Skeletal muscle tissue (tissue), 3 donors: ENCODE measurements at regions not wholly inside any gene's neighbourhood (a gene's known extent, or its start where the extent isn't known, plus 50 kb on each side); places are given as distances from the start of the nearest gene placed in this dataset.

Experiments used
- H3K27ac ChIP-seq: one replicate; pipeline ENCODE4 v1.7.0; 2013; ENCODE audit warnings: mild to moderate bottlenecking, low read depth, low read length, inconsistent platforms
- H3K27me3 ChIP-seq, 3 donors: one replicate each; pipeline ENCODE4 v1.7.0; 2013; ENCODE audit warnings: low read length in 3 of 3; ENCODE audit not compliant: control insufficient read depth in 3 of 3, insufficient read depth in 3 of 3
- H3K36me3 ChIP-seq, 3 donors: one replicate each; pipeline ENCODE4 v1.7.0; 2013; ENCODE audit warnings: low read length in 3 of 3; ENCODE audit not compliant: control insufficient read depth in 3 of 3, insufficient read depth in 3 of 3
- H3K4me1 ChIP-seq, 3 donors: one replicate each; pipeline ENCODE4 v1.7.0; 2013; ENCODE audit warnings: low read length in 3 of 3, mild to moderate bottlenecking in 3 of 3; ENCODE audit not compliant: control insufficient read depth in 3 of 3, insufficient read depth in 3 of 3
- H3K4me3 ChIP-seq, 3 donors: one replicate each; pipeline ENCODE4 v1.7.0; 2013; ENCODE audit warnings: low read length in 3 of 3
- H3K9ac ChIP-seq, 3 donors: one replicate each; pipeline ENCODE4 v1.7.0; 2013; ENCODE audit warnings: low read length in 3 of 3, mild to moderate bottlenecking in 3 of 3, moderate library complexity in 2 of 3, low read depth in 1 of 3
- H3K9me3 ChIP-seq, 3 donors: one replicate each; pipeline ENCODE4 v1.7.0; 2013; ENCODE audit warnings: low read length in 3 of 3; ENCODE audit not compliant: control insufficient read depth in 3 of 3
- donor health status: Osteomylitis.

- H3K4me3 ChIP-seq, result no peak overlapping the region
- H3K27ac ChIP-seq, result no peak overlapping the region
- H3K36me3 ChIP-seq, result no peaks in the 10 kb centered on the region
- H3K9me3 ChIP-seq, result no peaks in the 10 kb centered on the region
- H3K27me3 ChIP-seq, result no peaks in the 10 kb centered on the region
- no peak overlapping the region for H3K9ac ChIP-seq
- no peaks in the 10 kb centered on the region for H3K4me1 ChIP-seq
These were observed 194.0 kb downstream of the AHR start for GRCh38 chr7:17492437-17492836.

DNA sequence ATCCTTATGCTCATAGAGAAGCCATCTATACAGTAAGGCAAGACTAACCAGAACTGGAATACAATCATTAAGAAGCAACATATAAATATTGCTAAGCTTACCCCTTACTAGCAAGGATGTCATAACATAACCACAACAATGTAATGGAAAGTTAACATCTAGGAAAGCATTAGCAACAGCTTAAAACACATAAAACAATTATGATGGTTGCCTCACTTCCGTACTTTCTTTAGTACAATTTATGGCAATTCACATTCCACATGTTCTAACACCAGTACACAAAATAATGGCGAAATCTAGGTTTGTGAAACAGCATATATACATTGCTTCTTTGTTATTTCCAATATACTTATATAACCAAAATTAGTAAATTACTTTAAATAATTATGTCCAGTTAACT is 195.0 kb downstream of the AHR start:
- Histone ChIP-seq H3K9me3 (no peaks in the 10 kb centered on the region), H3K4me1 (no peaks in the 10 kb centered on the region), H3K36me3 (no peaks in the 10 kb centered on the region), H3K4me3 (no peak overlapping the region), H3K9ac (no peak overlapping the region), H3K27ac (no peak overlapping the region), H3K27me3 (no peaks in the 10 kb centered on the region)

- Histone ChIP-seq H3K36me3 (no peaks in the 10 kb centered on the region), H3K4me1 (no peaks in the 10 kb centered on the region), H3K9ac (no peak overlapping the region), H3K9me3 (no peaks in the 10 kb centered on the region), H3K4me3 (no peak overlapping the region), H3K27ac (no peak overlapping the region), H3K27me3 (no peaks in the 10 kb centered on the region)
These were observed 197.4 kb downstream of the AHR start for GRCh38 chr7:17495655-17496394.

GRCh38 chr7:17497136-17497535 is 198.7 kb downstream of the AHR start:
- Histone ChIP-seq H3K36me3 (no peaks in the 10 kb centered on the region), H3K4me3 (no peak overlapping the region), H3K4me1 (no peaks in the 10 kb centered on the region), H3K27ac (no peak overlapping the region), H3K9me3 (no peaks in the 10 kb centered on the region), H3K27me3 (no peaks in the 10 kb centered on the region), H3K9ac (no peak overlapping the region)

DNA sequence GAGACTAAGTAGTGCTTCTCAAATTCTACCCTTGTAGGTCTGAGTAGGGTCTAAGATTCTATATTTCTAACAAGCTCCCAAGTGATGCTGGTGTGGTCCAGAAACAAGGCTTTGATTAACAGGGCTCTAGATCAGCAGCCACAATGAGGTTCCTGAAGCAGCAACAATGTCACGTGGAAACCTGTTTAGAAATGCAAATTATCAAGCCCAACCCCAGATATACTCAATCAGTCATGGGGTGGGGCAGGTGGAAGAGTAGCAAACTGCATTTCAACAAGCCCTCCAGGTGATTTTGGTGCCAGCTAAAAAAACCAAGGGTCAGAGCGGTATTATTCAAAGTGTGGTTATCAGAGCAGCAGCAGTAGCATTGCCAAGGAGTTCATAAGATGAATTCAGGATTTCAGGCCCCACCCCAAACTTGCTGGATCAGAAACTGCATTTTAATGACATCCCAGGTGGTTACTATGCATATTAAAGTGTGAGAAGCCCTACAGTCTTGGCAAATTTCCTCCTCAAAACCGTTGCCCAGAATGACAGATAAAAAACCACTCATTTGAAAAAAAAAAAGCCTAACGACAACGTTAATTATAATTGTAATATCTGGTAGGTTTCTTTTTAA is 199.2 kb downstream of the AHR start:
- no peak overlapping the region for H3K4me3 ChIP-seq
- no peak overlapping the region for H3K9ac ChIP-seq
- H3K9me3 ChIP-seq, result no peaks in the 10 kb centered on the region
- H3K27ac ChIP-seq, result no peak overlapping the region
- H3K27me3 ChIP-seq, result no peaks in the 10 kb centered on the region
- H3K36me3 ChIP-seq, result no peaks in the 10 kb centered on the region
- H3K4me1 ChIP-seq, result no peaks in the 10 kb centered on the region

DNA sequence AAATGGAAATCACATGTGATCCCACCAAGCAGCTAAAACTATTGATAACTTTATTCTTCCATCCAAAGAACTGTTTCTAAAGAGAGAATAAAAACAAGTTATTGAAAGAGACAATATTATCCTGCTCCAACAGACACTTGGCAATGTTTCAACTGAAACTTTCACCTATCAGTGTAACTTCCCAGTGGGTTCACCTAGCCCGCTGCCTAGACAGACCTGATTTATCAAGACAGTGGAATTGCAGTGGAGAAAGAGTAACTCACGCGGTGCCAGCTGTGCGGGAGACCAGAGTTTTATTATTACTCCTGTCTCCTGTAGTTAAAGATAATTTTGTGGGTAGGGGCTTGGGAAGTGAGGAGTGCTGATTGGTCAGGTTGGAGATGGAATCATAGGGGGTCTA is 199.8 kb downstream of the AHR start:
- Histone ChIP-seq H3K4me1 (no peaks in the 10 kb centered on the region), H3K27me3 (no peaks in the 10 kb centered on the region), H3K9ac (no peak overlapping the region), H3K9me3 (no peaks in the 10 kb centered on the region), H3K4me3 (no peak overlapping the region), H3K36me3 (no peaks in the 10 kb centered on the region), H3K27ac (no peak overlapping the region)

DNA sequence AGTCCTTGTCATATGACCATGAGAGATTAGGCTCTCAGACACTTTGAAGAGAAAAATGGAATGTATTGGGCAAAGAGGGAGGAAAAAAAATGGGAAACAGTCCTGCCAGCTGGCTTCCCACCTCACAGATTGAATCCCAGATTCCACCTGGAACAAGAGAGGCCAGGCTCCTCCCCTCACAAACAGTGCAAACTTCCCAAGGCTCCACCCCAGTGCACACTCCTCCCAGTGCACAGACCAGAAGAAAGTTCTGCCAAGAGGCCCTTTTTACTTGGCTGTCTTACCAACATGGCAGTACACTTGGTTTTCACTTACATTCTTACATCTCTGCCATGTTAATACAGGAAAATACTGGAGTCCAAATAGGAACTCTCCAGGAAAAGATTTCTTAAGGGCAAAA is 202.3 kb downstream of the AHR start:
- Histone ChIP-seq H3K36me3 (no peaks in the 10 kb centered on the region), H3K9ac (no peak overlapping the region), H3K27me3 (no peaks in the 10 kb centered on the region), H3K4me1 (no peaks in the 10 kb centered on the region), H3K4me3 (no peak overlapping the region), H3K9me3 (no peaks in the 10 kb centered on the region), H3K27ac (no peak overlapping the region)

DNA sequence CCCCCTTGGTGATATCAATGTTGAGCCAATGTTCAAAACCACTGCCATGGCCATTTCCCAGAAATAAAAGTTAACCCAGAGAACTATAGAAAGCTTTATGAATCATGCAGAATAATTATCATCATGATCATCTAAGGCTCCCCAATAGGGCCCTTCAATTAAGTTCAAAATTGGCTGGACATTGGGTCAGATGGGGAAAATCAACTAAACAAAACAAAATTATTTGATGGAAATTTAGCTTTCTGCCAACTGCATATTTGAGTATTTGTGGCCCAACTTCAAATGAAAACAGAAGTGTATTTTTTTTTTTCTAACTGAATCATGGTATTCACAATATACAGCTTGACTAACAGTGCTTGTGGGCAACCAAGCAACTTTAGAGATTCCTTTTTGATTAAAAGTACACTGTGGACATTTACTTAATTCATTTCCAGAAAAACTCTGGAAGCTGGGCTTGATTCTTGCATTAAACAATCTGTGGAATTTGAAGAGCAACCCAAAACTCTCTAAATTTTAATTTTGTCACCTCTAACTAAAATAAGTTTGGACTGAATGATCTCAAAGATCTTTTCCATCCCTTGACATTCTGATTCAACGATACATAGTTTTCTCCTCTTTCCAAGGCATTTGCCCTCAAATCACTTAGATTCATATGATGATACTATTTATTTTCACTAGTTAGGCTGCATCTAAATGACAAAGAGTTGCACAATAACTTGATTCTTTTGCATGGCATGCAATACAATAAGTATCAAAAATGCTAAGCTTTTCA is 203.2 kb downstream of the AHR start:
- no peak overlapping the region for H3K9ac ChIP-seq
- H3K27ac ChIP-seq, result no peak overlapping the region
- no peaks in the 10 kb centered on the region for H3K36me3 ChIP-seq
- no peaks in the 10 kb centered on the region for H3K27me3 ChIP-seq
- no peaks in the 10 kb centered on the region for H3K9me3 ChIP-seq
- H3K4me1 ChIP-seq, result no peaks in the 10 kb centered on the region
- H3K4me3 ChIP-seq, result no peak overlapping the region

GRCh38 chr7:17502213-17503060 is 204.0 kb downstream of the AHR start:
- H3K27ac ChIP-seq, result no peak overlapping the region

More at GRCh38 chr7:17502213-17503060, 204.0 kb downstream of the AHR start:
- Histone ChIP-seq H3K36me3 (no peaks in the 10 kb centered on the region), H3K4me3 (no peak overlapping the region), H3K4me1 (no peaks in the 10 kb centered on the region), H3K27me3 (no peaks in the 10 kb centered on the region), H3K9ac (no peak overlapping the region), H3K9me3 (no peaks in the 10 kb centered on the region)
